ENCODE measurements at regions not wholly inside any gene's neighbourhood (a gene's known extent, or its start where the extent isn't known, plus 50 kb on each side); places are given as distances from the start of the nearest gene placed in this dataset.

DNA sequence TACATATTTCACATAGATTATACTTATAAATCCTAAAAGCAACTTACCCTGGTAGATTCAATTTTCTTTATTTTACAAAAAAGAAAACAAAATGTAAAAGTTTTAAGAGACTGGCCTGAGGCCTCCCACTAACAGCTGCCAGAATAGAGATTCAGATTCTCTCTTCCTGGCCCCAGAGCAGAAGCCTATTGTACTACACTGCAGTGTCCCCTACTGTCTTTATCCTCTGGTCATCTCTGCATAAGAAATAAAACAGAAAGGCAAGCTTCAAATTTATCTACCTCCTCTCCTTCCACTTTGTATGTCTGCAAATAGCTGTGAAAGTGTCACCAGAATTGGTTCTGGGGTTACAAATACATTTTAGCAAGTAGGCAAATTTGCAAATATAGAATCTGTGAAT lies 1004.1 kb upstream of the PCDH9 start:
- no peak overlapping the region for H3K4me3 Mint-ChIP-seq
- no peaks in the 10 kb centered on the region for H3K27me3 Mint-ChIP-seq
- H3K36me3 Mint-ChIP-seq, result no peaks in the 10 kb centered on the region
- POLR2A ChIA-PET, result no interaction called here
- ATAC-seq (no peak), DNase-seq (no peak)
- no peaks in the 10 kb centered on the region for H3K4me1 Mint-ChIP-seq
- peaks cover 0 to 23% (median 3%) of the 10 kb centered on the region in 9 donors for H3K9me3 Mint-ChIP-seq
- no peak overlapping the region for H3K27ac Mint-ChIP-seq

- Mint-ChIP-seq H3K4me1 (no peaks in the 10 kb centered on the region), H3K27me3 (no peaks in the 10 kb centered on the region), H3K27ac (no peak overlapping the region), H3K36me3 (no peaks in the 10 kb centered on the region), H3K9me3 (peaks cover 0 to 29% (median 3%) of the 10 kb centered on the region in 9 donors), H3K4me3 (no peak overlapping the region)
- POLR2A ChIA-PET, result no interaction called here
- DNase-seq (no peak), ATAC-seq (no peak)
Measured at GRCh38 chr13:68232351-68233130, 1002.4 kb upstream of the PCDH9 start.

DNA sequence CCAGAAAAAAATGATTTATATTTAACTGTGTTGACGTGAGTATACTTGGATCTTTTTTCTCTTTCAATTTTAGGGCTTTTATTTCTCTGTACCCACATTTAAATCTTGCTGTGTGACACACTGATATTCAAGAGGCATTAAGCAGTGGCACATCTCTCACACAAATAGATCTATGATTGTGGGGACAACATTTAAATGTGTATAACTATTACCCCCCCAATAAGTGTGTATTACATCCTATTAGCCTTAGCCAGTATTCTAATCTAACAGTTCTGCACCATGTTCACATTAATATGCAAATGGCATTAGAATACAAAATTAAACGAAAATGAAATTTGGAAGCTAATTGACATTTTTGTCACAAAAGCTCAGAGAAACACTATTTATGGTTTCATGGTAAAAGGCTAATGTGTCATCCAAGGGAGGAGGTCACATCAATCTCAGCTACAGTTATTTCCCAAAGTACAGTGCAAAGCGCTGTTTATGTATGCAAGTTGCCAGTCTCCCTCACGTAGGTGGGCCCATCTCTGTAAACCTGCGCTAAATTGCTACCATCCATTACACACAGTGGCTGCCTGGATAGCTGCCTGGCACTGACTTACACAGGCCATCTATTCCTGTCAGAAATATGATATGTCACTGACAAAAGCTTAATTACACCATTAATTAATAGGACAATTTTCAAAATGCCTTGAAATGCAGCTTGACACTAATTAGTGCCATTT lies 984.7 kb upstream of the PCDH9 start:
- POLR2A ChIA-PET, result no interaction called here
- DNase-seq (no peak), ATAC-seq (no peak)
- Mint-ChIP-seq H3K27me3 (no peaks in the 10 kb centered on the region), H3K36me3 (no peaks in the 10 kb centered on the region), H3K4me1 (no peaks in the 10 kb centered on the region), H3K4me3 (no peak overlapping the region), H3K27ac (no peak overlapping the region), H3K9me3 (peaks cover 0 to 35% (median 6%) of the 10 kb centered on the region in 9 donors)

DNA sequence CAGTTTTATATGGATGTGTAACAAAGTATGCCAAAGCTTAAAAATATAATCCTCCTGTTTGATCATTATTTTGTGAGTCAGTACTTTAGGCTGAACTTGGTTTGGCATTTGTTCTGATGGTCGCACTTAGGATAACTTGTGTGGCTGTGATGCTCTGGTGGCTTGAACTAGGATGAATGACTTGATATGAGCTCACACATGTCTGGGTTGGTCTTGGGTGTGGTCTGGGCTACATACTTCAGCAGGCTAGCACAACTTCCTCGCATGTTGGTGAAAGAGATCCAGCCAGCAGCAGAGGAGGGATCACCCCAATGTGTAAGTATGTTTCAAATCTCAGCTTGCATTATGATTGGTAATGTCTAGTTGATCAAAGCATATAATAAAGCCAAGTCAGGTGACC lies 969.1 kb upstream of the PCDH9 start:
- Mint-ChIP-seq H3K27ac (no peak overlapping the region), H3K9me3 (peaks cover 0 to 9% (median 4%) of the 10 kb centered on the region in 9 donors), H3K4me1 (no peaks in the 10 kb centered on the region), H3K4me3 (no peak overlapping the region), H3K36me3 (no peaks in the 10 kb centered on the region), H3K27me3 (no peaks in the 10 kb centered on the region)
- POLR2A ChIA-PET, result no interaction called here
- ATAC-seq (no peak), DNase-seq (no peak)

DNA sequence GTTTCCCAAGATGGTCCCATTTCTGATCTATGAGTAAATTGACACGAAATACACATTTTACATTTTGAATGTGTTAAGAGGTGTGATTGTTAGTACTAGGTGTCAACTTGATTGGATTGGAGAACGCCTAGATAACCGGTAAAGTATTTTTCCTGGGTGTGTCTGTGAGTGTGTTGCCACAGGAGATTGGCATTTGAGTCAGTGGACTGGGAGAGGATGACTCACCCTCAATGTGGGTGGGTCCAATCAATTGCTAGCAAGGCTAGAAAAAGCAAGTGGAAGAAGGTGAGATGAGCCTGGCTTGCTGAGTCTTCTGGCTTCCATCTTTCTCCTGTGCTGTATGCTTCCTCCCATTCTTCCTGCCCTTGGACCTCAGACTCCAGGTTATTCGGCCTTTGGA lies 960.7 kb upstream of the PCDH9 start:
- Mint-ChIP-seq H3K9me3 (peaks cover 1 to 30% (median 7%) of the 10 kb centered on the region in 9 donors), H3K27ac (no peak overlapping the region), H3K27me3 (no peaks in the 10 kb centered on the region), H3K36me3 (peaks cover 0 to 7% (median 0%) of the 10 kb centered on the region in 3 donors), H3K4me1 (peaks cover 0 to 2% (median 0%) of the 10 kb centered on the region in 4 donors), H3K4me3 (no peak overlapping the region)
- POLR2A ChIA-PET, result no interaction called here
- ATAC-seq (no peak), DNase-seq (no peak)

DNA sequence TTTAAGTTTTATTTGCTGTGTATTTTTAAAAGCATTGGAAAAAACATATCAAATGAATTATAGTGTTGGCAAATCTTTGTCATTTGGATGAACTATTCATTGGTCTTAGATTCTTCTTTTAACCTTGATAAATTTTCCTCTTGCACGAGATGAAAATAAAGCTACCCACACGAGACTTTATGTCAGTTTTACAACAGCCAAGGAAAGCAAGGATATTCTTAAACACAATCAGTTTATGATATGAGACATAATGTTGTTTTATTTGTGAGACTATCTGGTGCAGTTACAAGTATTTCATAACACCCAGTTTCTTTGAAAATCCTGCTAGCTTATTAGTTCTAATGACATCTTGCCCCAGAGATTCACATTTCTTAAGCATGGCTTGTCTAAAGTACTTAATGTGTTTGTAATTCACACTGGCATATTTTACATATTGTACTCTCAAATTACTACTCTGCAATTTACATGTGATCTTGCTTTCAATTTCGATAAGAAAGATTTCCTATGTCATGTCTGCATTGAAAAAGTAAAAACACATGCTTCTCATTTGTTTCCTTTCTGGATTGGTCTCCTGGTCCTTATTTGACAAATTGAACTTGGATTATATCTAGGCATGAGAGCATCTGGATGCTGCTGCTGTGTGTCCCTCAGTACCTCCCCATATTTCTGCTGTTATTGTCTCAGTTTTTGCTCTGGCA lies 955.5 kb upstream of the PCDH9 start:
- Mint-ChIP-seq H3K27me3 (no peaks in the 10 kb centered on the region), H3K4me1 (peaks cover 0 to 2% (median 0%) of the 10 kb centered on the region in 4 donors), H3K27ac (no peak overlapping the region), H3K4me3 (no peak overlapping the region), H3K9me3 (peaks cover 0 to 40% (median 8%) of the 10 kb centered on the region in 9 donors), H3K36me3 (peaks cover 0 to 7% (median 0%) of the 10 kb centered on the region in 3 donors)
- POLR2A ChIA-PET, result no interaction called here
- ATAC-seq (no peak), DNase-seq (no peak)

DNA sequence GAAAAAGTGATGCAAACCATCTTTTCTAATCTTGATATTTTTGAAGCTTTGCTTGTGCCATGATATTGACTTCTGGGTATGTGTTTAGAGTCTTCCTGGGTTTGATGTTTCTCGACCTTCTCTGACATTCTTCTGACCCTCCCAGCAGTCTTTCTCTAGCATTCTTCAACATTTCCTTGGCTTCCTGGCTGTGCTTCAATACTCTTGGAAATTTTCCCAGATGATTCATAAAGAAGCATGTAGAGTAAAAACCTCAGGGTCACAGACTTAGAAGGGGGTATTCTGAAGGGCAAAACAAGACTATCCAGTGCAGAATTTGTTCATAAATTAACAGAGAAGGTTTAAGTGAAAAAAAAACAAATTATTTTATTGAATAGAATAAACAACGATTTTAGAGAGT lies 946.3 kb upstream of the PCDH9 start:
- no peaks in the 10 kb centered on the region for H3K4me1 Mint-ChIP-seq
- no peak overlapping the region for H3K4me3 Mint-ChIP-seq
- H3K36me3 Mint-ChIP-seq, result peaks cover 0 to 6% (median 0%) of the 10 kb centered on the region in 3 donors
- H3K9me3 Mint-ChIP-seq, result peaks cover 6 to 33% (median 15%) of the 10 kb centered on the region in 9 donors
- no peaks in the 10 kb centered on the region for H3K27me3 Mint-ChIP-seq
- ATAC-seq (no peak), DNase-seq (no peak)
- POLR2A ChIA-PET, result no interaction called here
- no peak overlapping the region for H3K27ac Mint-ChIP-seq

GRCh38 chr13:68174893-68175292 lies 944.8 kb upstream of the PCDH9 start:
- Mint-ChIP-seq H3K36me3 (peaks cover 0 to 6% (median 0%) of the 10 kb centered on the region in 3 donors), H3K4me3 (no peak overlapping the region), H3K27ac (no peak overlapping the region), H3K4me1 (no peaks in the 10 kb centered on the region), H3K27me3 (no peaks in the 10 kb centered on the region), H3K9me3 (peaks cover 0 to 30% (median 11%) of the 10 kb centered on the region in 9 donors)
- no peak for DNase-seq
- POLR2A ChIA-PET, result no interaction called here
- ATAC-seq, result no peak

- H3K4me1 Mint-ChIP-seq, result no peaks in the 10 kb centered on the region
- H3K27ac Mint-ChIP-seq, result no peak overlapping the region
- ATAC-seq, result no peak
- no peaks in the 10 kb centered on the region for H3K27me3 Mint-ChIP-seq
- peaks cover 0 to 26% (median 8%) of the 10 kb centered on the region in 9 donors for H3K9me3 Mint-ChIP-seq
- H3K36me3 Mint-ChIP-seq, result peaks cover 0 to 6% (median 0%) of the 10 kb centered on the region in 3 donors
- no peak for DNase-seq
- H3K4me3 Mint-ChIP-seq, result no peak overlapping the region
- POLR2A ChIA-PET, result no interaction called here
Measured at GRCh38 chr13:68173111-68173510, 943.0 kb upstream of the PCDH9 start.

GRCh38 chr13:68170961-68171360 lies 940.8 kb upstream of the PCDH9 start:
- no peak overlapping the region for H3K27ac Mint-ChIP-seq
- peaks cover 0 to 6% (median 0%) of the 10 kb centered on the region in 3 donors for H3K36me3 Mint-ChIP-seq
- no peaks in the 10 kb centered on the region for H3K27me3 Mint-ChIP-seq
- H3K9me3 Mint-ChIP-seq, result peaks cover 0 to 15% (median 8%) of the 10 kb centered on the region in 9 donors
- ATAC-seq (no peak), DNase-seq (no peak)
- H3K4me3 Mint-ChIP-seq, result no peak overlapping the region
- no peaks in the 10 kb centered on the region for H3K4me1 Mint-ChIP-seq
- POLR2A ChIA-PET, result no interaction called here

- DNase-seq, result no peak
- Mint-ChIP-seq H3K36me3 (peaks cover 0 to 6% (median 0%) of the 10 kb centered on the region in 3 donors), H3K4me1 (no peaks in the 10 kb centered on the region), H3K27me3 (no peaks in the 10 kb centered on the region), H3K27ac (no peak overlapping the region), H3K4me3 (no peak overlapping the region), H3K9me3 (peaks cover 0 to 17% (median 9%) of the 10 kb centered on the region in 9 donors)
- POLR2A ChIA-PET, result no interaction called here
- no peak for ATAC-seq
Measured at GRCh38 chr13:68168448-68168847, 938.3 kb upstream of the PCDH9 start.

DNA sequence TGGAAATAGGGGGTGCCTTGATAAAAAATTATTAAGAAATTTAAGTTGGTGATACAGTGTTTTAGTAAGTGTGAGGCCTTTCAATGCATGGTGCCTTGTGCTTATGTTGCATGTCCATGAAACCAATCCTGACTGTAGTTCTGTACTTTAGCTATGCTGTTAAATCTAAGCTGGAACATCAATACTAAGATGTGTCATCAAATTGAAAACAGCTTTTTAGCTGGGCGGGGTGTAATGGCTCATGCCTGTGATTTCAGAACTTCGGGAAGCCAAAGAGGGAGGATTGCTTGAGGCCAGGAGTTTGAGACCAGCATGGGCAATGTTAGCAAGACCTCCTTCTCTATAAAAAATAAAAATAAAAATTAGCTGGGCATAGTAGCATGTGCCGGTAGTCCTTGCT lies 930.3 kb upstream of the PCDH9 start:
- Mint-ChIP-seq H3K4me1 (no peaks in the 10 kb centered on the region), H3K36me3 (no peaks in the 10 kb centered on the region), H3K27ac (no peak overlapping the region), H3K27me3 (no peaks in the 10 kb centered on the region), H3K4me3 (no peak overlapping the region), H3K9me3 (peaks cover 0 to 31% (median 12%) of the 10 kb centered on the region in 9 donors)
- DNase-seq (no peak), ATAC-seq (no peak)
- POLR2A ChIA-PET, result no interaction called here

GRCh38 chr13:68152414-68152813 lies 922.3 kb upstream of the PCDH9 start:
- Mint-ChIP-seq H3K4me3 (no peak overlapping the region), H3K4me1 (no peaks in the 10 kb centered on the region), H3K27ac (no peak overlapping the region), H3K36me3 (no peaks in the 10 kb centered on the region), H3K9me3 (peaks cover 6 to 45% (median 11%) of the 10 kb centered on the region in 9 donors), H3K27me3 (no peaks in the 10 kb centered on the region)
- DNase-seq, result no peak
- POLR2A ChIA-PET, result no interaction called here
- ATAC-seq, result no peak

All from naive thymus-derived CD8-positive, alpha-beta T cell (primary cell).